H1 (cell line): ENCODE measurements at regions not wholly inside any gene's neighbourhood (a gene's known extent, or its start where the extent isn't known, plus 50 kb on each side); places are given as distances from the start of the nearest gene placed in this dataset.

Experiments
- CHD2 ChIP-seq: IDR thresholded peaks from 2 replicates; pipeline ENCODE4 v1.6.1; 2012; ENCODE audit warnings: low read length, improper control_type of control experiment
- CTCF ChIP-seq, 3 experiments: IDR thresholded peaks; 1 replicate in 2 of 3; 2 replicates in 1 of 3; pipeline versions ENCODE4 v1.5.1 to v1.6.1; 2011; ENCODE audit warnings: low read length in 3 of 3, mild to moderate bottlenecking in 3 of 3, inconsistent platforms in 2 of 3, low read depth in 1 of 3, moderate library complexity in 1 of 3; ENCODE audit not compliant: insufficient read depth in 1 of 3; ENCODE audit errors: control extremely low read depth in 1 of 3
- EP300 ChIP-seq, 2 experiments: IDR thresholded peaks; 1 replicate in 1 of 2; 2 replicates in 1 of 2; pipeline ENCODE4 v1.6.1; 2011 to 2012; ENCODE audit warnings: low read depth in 2 of 2, low read length in 2 of 2, mild to moderate bottlenecking in 2 of 2, borderline replicate concordance in 1 of 2, inconsistent platforms in 1 of 2, moderate library complexity in 1 of 2
- POLR2AphosphoS5 ChIP-seq: IDR thresholded peaks from 2 replicates; pipeline ENCODE4 v1.6.1; 2011; ENCODE audit warnings: low read depth, low read length
- TAF1 ChIP-seq: IDR thresholded peaks from 2 replicates; pipeline ENCODE4 v1.6.1; 2011; ENCODE audit warnings: mild to moderate bottlenecking, low read depth, low read length

GRCh38 chr1:189226779-189227178, 1250.9 kb downstream of the BRINP3 start:
- TF ChIP-seq POLR2AphosphoS5 = no peak
- no peak for TF ChIP-seq TAF1
- TF ChIP-seq CTCF (IDR thresholded peaks at IDR 0.05; ENCODE audit: control extremely low read depth in 1 of 3, insufficient read depth in 1 of 3, low read depth in 1 of 3, low read length in 3 of 3) = no peak
- TF ChIP-seq EP300 (IDR thresholded peaks at IDR 0.05; ENCODE audit: borderline replicate concordance in 1 of 2, low read depth in 2 of 2, low read length in 2 of 2) = no peak
- no peak for TF ChIP-seq CHD2
